Activated CD4-positive, alpha-beta T cell treated with anti-CD3 and anti-CD28 coated beads, Interleukin-2, Interleukin-4, amounts not matched to agents 100 ng/mL and 50 ng/mL, durations not matched to agents 16 hours and 8 hours (primary cell): ENCODE measurements at regions not wholly inside any gene's neighbourhood (a gene's known extent, or its start where the extent isn't known, plus 50 kb on each side); places are given as distances from the start of the nearest gene placed in this dataset.

Experiments used
- DNase-seq: peaks from one replicate; pipeline ENCODE4 v3.0.0-alpha.2; 2020; ENCODE audit warnings: low spot score

GRCh38 chr3:124409650-124410275 lies 320.5 kb upstream of the UMPS start:
- DNase-seq: no peak

- no peak for DNase-seq
Observed at GRCh38 chr3:124410471-124410870, 319.8 kb upstream of the UMPS start.

- DNase-seq: no peak
Observed at GRCh38 chr3:124411728-124412127, 318.5 kb upstream of the UMPS start.

GRCh38 chr3:124412644-124413043 lies 317.6 kb upstream of the UMPS start:
- no peak for DNase-seq

- no peak for DNase-seq
Observed at GRCh38 chr3:124413393-124413792, 316.9 kb upstream of the UMPS start.

- DNase-seq: no peak
Observed at GRCh38 chr3:124413989-124414598, 316.2 kb upstream of the UMPS start.

GRCh38 chr3:124415446-124415960 lies 314.7 kb upstream of the UMPS start:
- no peak for DNase-seq

- DNase-seq: no peak
Observed at GRCh38 chr3:124419303-124419702, 310.9 kb upstream of the UMPS start.

GRCh38 chr3:124420392-124420791 lies 309.9 kb upstream of the UMPS start:
- DNase-seq: no peak

- no peak for DNase-seq
Observed at GRCh38 chr3:124422805-124423204, 307.4 kb upstream of the UMPS start.

GRCh38 chr3:124424396-124424795 lies 305.9 kb upstream of the UMPS start:
- no peak for DNase-seq

- no peak for DNase-seq
Observed at GRCh38 chr3:124425972-124426371, 304.3 kb upstream of the UMPS start.

GRCh38 chr3:124428372-124429128 lies 301.7 kb upstream of the UMPS start:
- no peak for DNase-seq

GRCh38 chr3:124429129-124429815 lies 301.0 kb upstream of the UMPS start:
- no peak for DNase-seq

GRCh38 chr3:124431331-124431994 lies 298.8 kb upstream of the UMPS start:
- no peak for DNase-seq

GRCh38 chr3:124434176-124434575 lies 296.1 kb upstream of the UMPS start:
- DNase-seq: no peak

GRCh38 chr3:124435467-124435866 lies 294.8 kb upstream of the UMPS start:
- no peak for DNase-seq

- no peak for DNase-seq
Observed at GRCh38 chr3:124438813-124439212, 291.4 kb upstream of the UMPS start.

- DNase-seq: no peak
Observed at GRCh38 chr3:124439603-124440002, 290.6 kb upstream of the UMPS start.

GRCh38 chr3:124441766-124442165 lies 288.5 kb upstream of the UMPS start:
- no peak for DNase-seq

- DNase-seq: no peak
Observed at GRCh38 chr3:124442463-124442862, 287.8 kb upstream of the UMPS start.

GRCh38 chr3:124443446-124443845 lies 286.8 kb upstream of the UMPS start:
- DNase-seq: no peak
